ENCODE measurements at regions not wholly inside any gene's neighbourhood (a gene's known extent, or its start where the extent isn't known, plus 50 kb on each side); places are given as distances from the start of the nearest gene placed in this dataset.

GRCh38 chr12:125229878-125230530, 164.8 kb downstream of the AACS start:
- Histone ChIP-seq H3K36me3 (replicated peaks in 1 of 2; ENCODE audit: control insufficient read depth in 2 of 2, insufficient read depth in 2 of 2, low read length in 2 of 2) (no peaks in the 10 kb centered on the region), H3K4me1 (ENCODE audit: control insufficient read depth in 2 of 2, insufficient read depth in 1 of 2, low read depth in 1 of 2, low read length in 2 of 2) (peaks cover 0 to 17% of the 10 kb centered on the region in 2 donors)

GRCh38 chr12:125233319-125233718, 168.1 kb downstream of the AACS start:
- H3K4me1 ChIP-seq (ENCODE audit: control insufficient read depth in 2 of 2, insufficient read depth in 1 of 2, low read depth in 1 of 2, low read length in 2 of 2), result peaks cover 0 to 9% of the 10 kb centered on the region in 2 donors
- no peak overlapping the region for H3K27ac ChIP-seq (replicated peaks; ENCODE audit: low read length)
- H3K18ac ChIP-seq (ENCODE audit: low read length), result no peak overlapping the region
- H3K36me3 ChIP-seq (replicated peaks in 1 of 2; ENCODE audit: control insufficient read depth in 2 of 2, insufficient read depth in 2 of 2, low read length in 2 of 2), result no peaks in the 10 kb centered on the region
- H4K8ac ChIP-seq (ENCODE audit: low read depth, low read length), result no peak overlapping the region
- H3K4me3 ChIP-seq (ENCODE audit: low read length in 2 of 2), result no peak overlapping the region
- no CpG with 5 or more reads among the region's 1 CpG for WGBS, 2 donors (ENCODE audit: extremely low coverage in 2 of 2, insufficient read length in 2 of 2, insufficient replicate concordance in 1 of 2)
- H3K9me3 ChIP-seq (replicated peaks in 1 of 2; ENCODE audit: control insufficient read depth in 2 of 2, insufficient read depth in 1 of 2, low read depth in 1 of 2, low read length in 2 of 2), result peaks cover 0 to 1% of the 10 kb centered on the region in 2 donors
- no peak for DNase-seq (ENCODE audit: low spot score)
- H2BK5ac ChIP-seq (ENCODE audit: low read length), result no peak overlapping the region
- H2AK5ac ChIP-seq (ENCODE audit: low read depth, low read length), result no peak overlapping the region
- H3K9ac ChIP-seq (ENCODE audit: low read depth, low read length, poor library complexity), result no peak overlapping the region
- H3K4me2 ChIP-seq (ENCODE audit: insufficient read depth, low read length, poor library complexity, severe bottlenecking), result no peak overlapping the region
- H3K4ac ChIP-seq (ENCODE audit: low read length), result no peak overlapping the region
- H3K79me1 ChIP-seq (ENCODE audit: low read depth, low read length), result peaks cover 5% of the 10 kb centered on the region
- H3K23ac ChIP-seq (ENCODE audit: low read depth, low read length, poor library complexity), result no peak overlapping the region
- no peak overlapping the region for H2BK12ac ChIP-seq (ENCODE audit: low read length)
- H2BK120ac ChIP-seq (ENCODE audit: low read depth, low read length), result no peak overlapping the region
- H2AFZ ChIP-seq (ENCODE audit: low read length), result no peak overlapping the region
- H3K27me3 ChIP-seq (ENCODE audit: control insufficient read depth in 3 of 3, insufficient read depth in 3 of 3, low read depth in 1 of 3, low read length in 3 of 3), result no peaks in the 10 kb centered on the region
- no peak overlapping the region for H4K91ac ChIP-seq (ENCODE audit: low read depth, low read length, poor library complexity)
- no peak overlapping the region for H3K14ac ChIP-seq (ENCODE audit: low read length)
- H2BK15ac ChIP-seq (ENCODE audit: low read length), result no peak overlapping the region

More at GRCh38 chr12:125229878-125230530, 164.8 kb downstream of the AACS start:
- no peak overlapping the region for H4K8ac ChIP-seq (ENCODE audit: low read depth, low read length)
- DNase-seq (ENCODE audit: low spot score), result no peak
- H3K23ac ChIP-seq (ENCODE audit: low read depth, low read length, poor library complexity), result no peak overlapping the region
- no peak overlapping the region for H3K4me2 ChIP-seq (ENCODE audit: insufficient read depth, low read length, poor library complexity, severe bottlenecking)
- no peak overlapping the region for H3K9ac ChIP-seq (ENCODE audit: low read depth, low read length, poor library complexity)
- no peak overlapping the region for H2BK12ac ChIP-seq (ENCODE audit: low read length)
- no peak overlapping the region for H2AFZ ChIP-seq (ENCODE audit: low read length)
- peak overlapping the region; percentile 61 for H3K18ac ChIP-seq (ENCODE audit: low read length)
- peaks cover 0 to 1% of the 10 kb centered on the region in 2 donors for H3K9me3 ChIP-seq (replicated peaks in 1 of 2; ENCODE audit: control insufficient read depth in 2 of 2, insufficient read depth in 1 of 2, low read depth in 1 of 2, low read length in 2 of 2)
- H2BK5ac ChIP-seq (ENCODE audit: low read length), result no peak overlapping the region
- no peak overlapping the region for H3K27ac ChIP-seq (replicated peaks; ENCODE audit: low read length)
- H2BK15ac ChIP-seq (ENCODE audit: low read length), result no peak overlapping the region
- H4K91ac ChIP-seq (ENCODE audit: low read depth, low read length, poor library complexity), result no peak overlapping the region
- H3K14ac ChIP-seq (ENCODE audit: low read length), result no peak overlapping the region
- no peak overlapping the region for H2AK5ac ChIP-seq (ENCODE audit: low read depth, low read length)
- no peak overlapping the region for H3K4ac ChIP-seq (ENCODE audit: low read length)
- WGBS, 2 donors (ENCODE audit: extremely low coverage in 2 of 2, insufficient read length in 2 of 2, insufficient replicate concordance in 1 of 2), result no CpG with 5 or more reads among the region's 14 CpGs
- H3K27me3 ChIP-seq (ENCODE audit: control insufficient read depth in 3 of 3, insufficient read depth in 3 of 3, low read depth in 1 of 3, low read length in 3 of 3), result no peaks in the 10 kb centered on the region
- H3K4me3 ChIP-seq (ENCODE audit: low read length in 2 of 2), result no peak overlapping the region
- no peak overlapping the region for H2BK120ac ChIP-seq (ENCODE audit: low read depth, low read length)
- H3K79me1 ChIP-seq (ENCODE audit: low read depth, low read length), result peaks cover 2% of the 10 kb centered on the region

GRCh38 chr12:125239563-125239962, 174.3 kb downstream of the AACS start:
- Histone ChIP-seq H3K27me3 (ENCODE audit: control insufficient read depth in 3 of 3, insufficient read depth in 3 of 3, low read depth in 1 of 3, low read length in 3 of 3) (peaks cover 0 to 6% (median 0%) of the 10 kb centered on the region in 3 experiments), H3K9ac (ENCODE audit: low read depth, low read length, poor library complexity) (no peak overlapping the region), H3K4me1 (ENCODE audit: control insufficient read depth in 2 of 2, insufficient read depth in 1 of 2, low read depth in 1 of 2, low read length in 2 of 2) (peaks cover 0 to 11% of the 10 kb centered on the region in 2 donors), H2BK5ac (ENCODE audit: low read length) (no peak overlapping the region), H3K18ac (ENCODE audit: low read length) (peak overlapping the region; percentile 68), H3K4me3 (ENCODE audit: low read length in 2 of 2) (no peak overlapping the region), H2AFZ (ENCODE audit: low read length) (no peak overlapping the region), H3K23ac (ENCODE audit: low read depth, low read length, poor library complexity) (no peak overlapping the region), H2BK15ac (ENCODE audit: low read length) (no peak overlapping the region), H3K4me2 (ENCODE audit: insufficient read depth, low read length, poor library complexity, severe bottlenecking) (no peak overlapping the region), H2BK12ac (ENCODE audit: low read length) (no peak overlapping the region), H4K8ac (ENCODE audit: low read depth, low read length) (no peak overlapping the region), H3K79me1 (ENCODE audit: low read depth, low read length) (peaks cover 7% of the 10 kb centered on the region), H2BK120ac (ENCODE audit: low read depth, low read length) (no peak overlapping the region), H4K91ac (ENCODE audit: low read depth, low read length, poor library complexity) (no peak overlapping the region), H3K14ac (ENCODE audit: low read length) (no peak overlapping the region), H3K9me3 (replicated peaks in 1 of 2; ENCODE audit: control insufficient read depth in 2 of 2, insufficient read depth in 1 of 2, low read depth in 1 of 2, low read length in 2 of 2) (no peaks in the 10 kb centered on the region), H3K36me3 (replicated peaks in 1 of 2; ENCODE audit: control insufficient read depth in 2 of 2, insufficient read depth in 2 of 2, low read length in 2 of 2) (peaks cover 0 to 2% of the 10 kb centered on the region in 2 donors), H3K27ac (replicated peaks; ENCODE audit: low read length) (no peak overlapping the region), H3K4ac (ENCODE audit: low read length) (no peak overlapping the region), H2AK5ac (ENCODE audit: low read depth, low read length) (peak overlapping the region; percentile 26)
- no peak for DNase-seq (ENCODE audit: low spot score)
- WGBS, 2 donors (ENCODE audit: extremely low coverage in 2 of 2, insufficient read length in 2 of 2, insufficient replicate concordance in 1 of 2), result no CpG with 5 or more reads among the region's 11 CpGs

GRCh38 chr12:125240717-125241116, 175.5 kb downstream of the AACS start:
- no CpG with 5 or more reads among the region's 17 CpGs for WGBS, 2 donors (ENCODE audit: extremely low coverage in 2 of 2, insufficient read length in 2 of 2, insufficient replicate concordance in 1 of 2)
- no peak overlapping the region for H4K91ac ChIP-seq (ENCODE audit: low read depth, low read length, poor library complexity)

More at GRCh38 chr12:125240717-125241116, 175.5 kb downstream of the AACS start:
- peaks cover 0 to 2% of the 10 kb centered on the region in 2 donors for H3K36me3 ChIP-seq (replicated peaks in 1 of 2; ENCODE audit: control insufficient read depth in 2 of 2, insufficient read depth in 2 of 2, low read length in 2 of 2)
- no peak overlapping the region for H3K27ac ChIP-seq (replicated peaks; ENCODE audit: low read length)
- H2AFZ ChIP-seq (ENCODE audit: low read length), result no peak overlapping the region
- H3K4me1 ChIP-seq (ENCODE audit: control insufficient read depth in 2 of 2, insufficient read depth in 1 of 2, low read depth in 1 of 2, low read length in 2 of 2), result peaks cover 0 to 11% of the 10 kb centered on the region in 2 donors
- H2BK12ac ChIP-seq (ENCODE audit: low read length), result no peak overlapping the region
- H3K9ac ChIP-seq (ENCODE audit: low read depth, low read length, poor library complexity), result no peak overlapping the region
- H3K18ac ChIP-seq (ENCODE audit: low read length), result no peak overlapping the region
- no peak overlapping the region for H3K14ac ChIP-seq (ENCODE audit: low read length)
- H2BK5ac ChIP-seq (ENCODE audit: low read length), result no peak overlapping the region
- no peak overlapping the region for H2BK120ac ChIP-seq (ENCODE audit: low read depth, low read length)
- H3K79me1 ChIP-seq (ENCODE audit: low read depth, low read length), result peaks cover 7% of the 10 kb centered on the region
- H4K8ac ChIP-seq (ENCODE audit: low read depth, low read length), result no peak overlapping the region
- no peak for DNase-seq (ENCODE audit: low spot score)
- H3K4ac ChIP-seq (ENCODE audit: low read length), result no peak overlapping the region
- peaks cover 0 to 11% (median 0%) of the 10 kb centered on the region in 3 experiments for H3K27me3 ChIP-seq (ENCODE audit: control insufficient read depth in 3 of 3, insufficient read depth in 3 of 3, low read depth in 1 of 3, low read length in 3 of 3)
- no peak overlapping the region for H3K4me2 ChIP-seq (ENCODE audit: insufficient read depth, low read length, poor library complexity, severe bottlenecking)
- H3K9me3 ChIP-seq (replicated peaks in 1 of 2; ENCODE audit: control insufficient read depth in 2 of 2, insufficient read depth in 1 of 2, low read depth in 1 of 2, low read length in 2 of 2), result no peaks in the 10 kb centered on the region
- H3K23ac ChIP-seq (ENCODE audit: low read depth, low read length, poor library complexity), result no peak overlapping the region
- no peak overlapping the region for H3K4me3 ChIP-seq (ENCODE audit: low read length in 2 of 2)
- no peak overlapping the region for H2AK5ac ChIP-seq (ENCODE audit: low read depth, low read length)
- no peak overlapping the region for H2BK15ac ChIP-seq (ENCODE audit: low read length)
